RWPE2 (cell line): ENCODE measurements at regions not wholly inside any gene's neighbourhood (a gene's known extent, or its start where the extent isn't known, plus 50 kb on each side); places are given as distances from the start of the nearest gene placed in this dataset.

Source experiments
- ATAC-seq: fragments of 200-7000 bp; cut with Tn5 transposase; 3 replicates; pipeline ENCODE4 v1.9.1; 2021; ENCODE audit warnings: low read depth
- DNase-seq: peaks from one replicate; pipeline ENCODE4 v3.0.0-alpha.2; 2020; ENCODE audit warnings: low spot score
- H3K27ac ChIP-seq: fragments of 450-650 bp; 2 replicates; pipeline ENCODE4 v1.5.1; 2017; ENCODE audit warnings: mild to moderate bottlenecking; ENCODE audit not compliant: poor library complexity, severe bottlenecking
- H3K27me3 ChIP-seq: fragments of 250-450 bp; sonication (Bioruptor Pico); 2 replicates; pipeline ENCODE4 v1.5.1; 2021; ENCODE audit warnings: mild to moderate bottlenecking, moderate library complexity; ENCODE audit not compliant: insufficient read depth, poor library complexity, severe bottlenecking
- H3K36me3 ChIP-seq: fragments of 250-450 bp; sonication (Bioruptor Pico); 2 replicates; pipeline ENCODE4 v1.5.1; 2020; ENCODE audit warnings: low read depth, mild to moderate bottlenecking, moderate library complexity
- H3K4me1 ChIP-seq: fragments of 250-450 bp; sonication (Bioruptor Pico); 2 replicates; pipeline ENCODE4 v1.5.1; 2021; ENCODE audit warnings: mild to moderate bottlenecking, moderate library complexity; ENCODE audit not compliant: insufficient read depth, poor library complexity, severe bottlenecking
- H3K4me3 ChIP-seq: fragments of 250-450 bp; sonication (Bioruptor Pico); 2 replicates; pipeline ENCODE4 v1.5.1; 2021; ENCODE audit warnings: mild to moderate bottlenecking, moderate library complexity; ENCODE audit not compliant: severe bottlenecking
- H3K9me3 ChIP-seq: fragments of 250-450 bp; sonication (Bioruptor Pico); 2 replicates; pipeline ENCODE4 v1.5.1; 2021; ENCODE audit warnings: mild to moderate bottlenecking, moderate library complexity; ENCODE audit not compliant: severe bottlenecking
- CTCF ChIP-seq: fragments of 450-650 bp; IDR thresholded peaks from one replicate; pipeline ENCODE4 v1.5.1; 2017; ENCODE audit warnings: mild to moderate bottlenecking, moderate library complexity; ENCODE audit not compliant: poor library complexity, severe bottlenecking

DNA sequence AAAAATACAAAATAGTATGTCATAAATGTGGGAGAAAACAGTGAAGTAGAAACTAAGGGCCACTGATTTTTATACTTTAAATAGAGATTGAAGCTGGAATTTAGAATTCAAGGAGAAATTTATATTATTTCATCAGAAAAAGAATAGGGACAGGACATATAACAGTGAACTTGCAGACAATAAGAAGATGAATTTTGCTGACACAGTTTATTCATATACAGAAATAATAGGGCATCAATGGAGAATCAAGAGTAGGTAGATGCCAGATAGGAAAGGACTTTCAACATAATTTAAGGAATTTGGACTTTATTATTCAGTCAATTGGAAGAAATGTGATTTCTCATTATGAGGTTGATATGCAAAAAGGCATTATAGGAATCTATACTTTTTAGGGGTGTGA, 118.9 kb upstream of the HNMT start:
- H3K27ac ChIP-seq = no peak overlapping the region
- no peak for TF ChIP-seq CTCF
- H3K27me3 ChIP-seq = no peaks in the 10 kb centered on the region
- DNase-seq (no peak), ATAC-seq (no peak)
- peaks cover 12% of the 10 kb centered on the region for H3K4me1 ChIP-seq
- H3K36me3 ChIP-seq = no peaks in the 10 kb centered on the region
- no peaks in the 10 kb centered on the region for H3K9me3 ChIP-seq
- no peak overlapping the region for H3K4me3 ChIP-seq

DNA sequence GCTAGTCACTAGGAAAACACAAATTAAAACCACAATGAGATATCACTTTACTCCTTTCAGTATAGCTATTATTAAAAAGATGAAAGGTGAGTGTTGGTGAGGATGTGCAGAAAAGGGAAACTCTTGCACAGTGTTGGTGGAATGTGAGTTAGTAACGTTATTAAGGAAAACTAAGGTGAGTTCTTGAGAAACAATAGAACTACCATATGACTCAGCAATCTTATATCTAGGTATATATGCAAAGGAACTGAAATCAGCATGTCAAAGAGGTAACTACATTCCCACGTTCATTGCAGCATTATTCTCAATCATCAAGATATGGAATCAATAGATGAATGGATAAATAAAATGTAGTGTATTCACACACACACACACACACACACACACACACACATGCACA, 117.3 kb upstream of the HNMT start:
- no peak overlapping the region for H3K4me3 ChIP-seq
- no peaks in the 10 kb centered on the region for H3K27me3 ChIP-seq
- no peaks in the 10 kb centered on the region for H3K9me3 ChIP-seq
- no peak for DNase-seq
- no peak overlapping the region for H3K27ac ChIP-seq
- TF ChIP-seq CTCF = no peak
- peaks cover 12% of the 10 kb centered on the region for H3K4me1 ChIP-seq
- ATAC-seq = peak; percentile 54; the same call in 2 of the 3 replicates
- no peaks in the 10 kb centered on the region for H3K36me3 ChIP-seq

- ATAC-seq = peak; percentile 48
Observed at GRCh38 chr2:137847443-137847842, 116.8 kb upstream of the HNMT start.

DNA sequence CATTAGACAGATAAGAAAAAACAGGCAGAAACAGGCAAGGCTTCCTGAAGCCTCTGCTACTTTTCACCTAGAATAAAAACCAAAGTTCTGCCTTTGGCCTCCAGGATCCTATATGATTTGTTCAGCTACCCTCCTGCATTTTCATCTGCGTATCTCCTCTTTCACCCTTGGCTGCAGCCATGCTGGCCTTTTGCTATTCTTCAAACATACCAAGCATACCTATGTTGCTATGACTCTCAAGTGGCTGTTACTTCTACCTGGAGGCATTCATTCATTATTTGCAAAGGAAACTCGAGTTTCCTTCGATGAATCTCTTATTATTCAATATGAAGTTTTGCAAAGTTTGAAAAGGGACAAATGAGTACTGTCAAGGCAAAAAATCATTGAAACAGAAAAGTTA, 106.4 kb upstream of the HNMT start:
- no peak for TF ChIP-seq CTCF
- no peaks in the 10 kb centered on the region for H3K36me3 ChIP-seq

More at GRCh38 chr2:137847443-137847842, 116.8 kb upstream of the HNMT start:
- H3K4me1 ChIP-seq = peaks cover 12% of the 10 kb centered on the region
- H3K9me3 ChIP-seq = no peaks in the 10 kb centered on the region
- DNase-seq = no peak
- H3K27me3 ChIP-seq = no peaks in the 10 kb centered on the region
- TF ChIP-seq CTCF = no peak
- H3K4me3 ChIP-seq = no peak overlapping the region
- H3K36me3 ChIP-seq = no peaks in the 10 kb centered on the region
- no peak overlapping the region for H3K27ac ChIP-seq

GRCh38 chr2:137862651-137863050, 101.6 kb upstream of the HNMT start:
- Histone ChIP-seq H3K4me3 (no peak overlapping the region), H3K4me1 (no peaks in the 10 kb centered on the region), H3K36me3 (no peaks in the 10 kb centered on the region), H3K27me3 (peaks cover 5% of the 10 kb centered on the region), H3K9me3 (no peaks in the 10 kb centered on the region), H3K27ac (no peak overlapping the region)
- no peak for ATAC-seq
- DNase-seq = no peak
- no peak for TF ChIP-seq CTCF

More for the DNA sequence above, 106.4 kb upstream of the HNMT start:
- no peak overlapping the region for H3K4me3 ChIP-seq
- H3K4me1 ChIP-seq = no peaks in the 10 kb centered on the region
- ATAC-seq = peak; percentile 35; the same call in 1 of the 3 replicates
- no peaks in the 10 kb centered on the region for H3K9me3 ChIP-seq
- no peak overlapping the region for H3K27ac ChIP-seq
- no peak for DNase-seq
- H3K27me3 ChIP-seq = peaks cover 5% of the 10 kb centered on the region
